Lung (tissue), 11 donors: ENCODE measurements at regions not wholly inside any gene's neighbourhood (a gene's known extent, or its start where the extent isn't known, plus 50 kb on each side); places are given as distances from the start of the nearest gene placed in this dataset.
A peak's percentile ranks its signal among the peaks of the same experiment; 100 is the strongest.

Source experiments
- ATAC-seq: fragments of 200-7000 bp; cut with Tn5 transposase; one replicate; pipeline ENCODE4 v1.9.1; 2020; ENCODE audit warnings: moderate number of reproducible peaks; ENCODE audit not compliant: insufficient read depth, low FRiP score
- DNase-seq, 3 donors: peaks; one replicate each; pipeline ENCODE4 v3.0.0-alpha.2; 2013 to 2017
- H3K27ac ChIP-seq, 2 donors: one replicate each; pipeline ENCODE4 v1.5.1; 2013; ENCODE audit warnings: mild to moderate bottlenecking in 2 of 2, moderate library complexity in 2 of 2, control low read depth in 1 of 2, inconsistent platforms in 1 of 2, low read depth in 1 of 2, low read length in 1 of 2
- H3K27me3 ChIP-seq, 3 donors: one replicate each; pipeline ENCODE4 v1.5.1; 2013; ENCODE audit warnings: low read length in 2 of 3; ENCODE audit not compliant: control insufficient read depth in 3 of 3, insufficient read depth in 3 of 3
- H3K36me3 ChIP-seq, 4 donors: one replicate each; pipeline ENCODE4 v1.5.1; 2013; ENCODE audit warnings: low read length in 4 of 4, mild to moderate bottlenecking in 1 of 4, moderate library complexity in 1 of 4; ENCODE audit not compliant: control insufficient read depth in 4 of 4, insufficient read depth in 4 of 4
- H3K4me1 ChIP-seq, 5 donors: one replicate each; pipeline ENCODE4 v1.5.1; 2013; ENCODE audit warnings: low read length in 5 of 5, mild to moderate bottlenecking in 2 of 5, moderate library complexity in 1 of 5; ENCODE audit not compliant: control insufficient read depth in 5 of 5, insufficient read depth in 5 of 5
- H3K4me3 ChIP-seq: one replicate; pipeline ENCODE4 v1.5.1; 2013; ENCODE audit warnings: mild to moderate bottlenecking, control low read depth, moderate library complexity
- H3K9ac ChIP-seq, 2 donors: one replicate each; pipeline ENCODE4 v1.5.1; 2013; ENCODE audit warnings: low read length in 2 of 2, control low read depth in 1 of 2; ENCODE audit not compliant: insufficient read depth in 1 of 2
- H3K9me3 ChIP-seq, 4 donors: one replicate each; pipeline ENCODE4 v1.5.1; 2013; ENCODE audit warnings: low read length in 3 of 4, mild to moderate bottlenecking in 1 of 4, moderate library complexity in 1 of 4; ENCODE audit not compliant: control insufficient read depth in 4 of 4, insufficient read depth in 3 of 4
- CTCF ChIP-seq: IDR thresholded peaks from 2 replicates; pipeline ENCODE4 v1.5.1; 2012; ENCODE audit warnings: mild to moderate bottlenecking; ENCODE audit errors: control extremely low read depth, extremely low read depth
- WGBS, 2 donors: extraction: QIAGEN DNeasy Blood & Tissue Kit; methylation state at CpG; one replicate each; pipeline ENCODE4 v1.1.7; 2013; 5-methylcytosine and 5-hydroxymethylcytosine counted together
- donor health status: control.
- donor health status: control.
- donor health status: Bipolar disorder and iron deficiency.
- donor health status: healthy.
- donor health status: DM: yes; HTN: yes; CAD: no.

DNA sequence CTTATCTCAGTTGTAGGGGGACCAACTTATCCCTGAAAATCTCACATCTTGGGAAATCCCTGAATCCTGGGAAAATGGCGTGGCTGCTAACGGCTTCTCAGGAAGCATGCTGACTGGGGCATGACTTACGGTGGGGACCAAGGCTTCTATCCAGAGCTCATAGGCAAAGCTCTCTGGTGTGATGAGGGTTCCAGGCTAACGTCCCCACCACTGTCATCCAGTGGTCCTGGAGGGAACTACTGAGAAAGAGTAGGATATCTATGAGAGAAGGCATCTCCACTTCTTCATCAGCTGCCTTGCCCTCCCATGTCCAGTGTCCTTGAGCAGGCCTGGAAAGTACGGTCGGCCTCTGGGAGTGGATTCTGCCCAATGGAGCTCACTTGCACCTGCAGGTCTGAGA lies 210.4 kb upstream of the B3GAT1 start:
- H3K36me3 ChIP-seq, result no peaks in the 10 kb centered on the region
- H3K9me3 ChIP-seq, result peaks cover 0 to 14% (median 0%) of the 10 kb centered on the region in 4 donors
- no peaks in the 10 kb centered on the region for H3K4me1 ChIP-seq
- 90 to 91% methylated on average over 6 of the region's 6 CpGs for WGBS, 2 donors
- ATAC-seq (no peak), DNase-seq (peak in 1 of 3 donors; percentile 2)
- no peak overlapping the region for H3K4me3 ChIP-seq
- no peaks in the 10 kb centered on the region for H3K27me3 ChIP-seq
- no peak overlapping the region for H3K27ac ChIP-seq
- H3K9ac ChIP-seq, result no peak overlapping the region
- TF ChIP-seq CTCF, result no peak

DNA sequence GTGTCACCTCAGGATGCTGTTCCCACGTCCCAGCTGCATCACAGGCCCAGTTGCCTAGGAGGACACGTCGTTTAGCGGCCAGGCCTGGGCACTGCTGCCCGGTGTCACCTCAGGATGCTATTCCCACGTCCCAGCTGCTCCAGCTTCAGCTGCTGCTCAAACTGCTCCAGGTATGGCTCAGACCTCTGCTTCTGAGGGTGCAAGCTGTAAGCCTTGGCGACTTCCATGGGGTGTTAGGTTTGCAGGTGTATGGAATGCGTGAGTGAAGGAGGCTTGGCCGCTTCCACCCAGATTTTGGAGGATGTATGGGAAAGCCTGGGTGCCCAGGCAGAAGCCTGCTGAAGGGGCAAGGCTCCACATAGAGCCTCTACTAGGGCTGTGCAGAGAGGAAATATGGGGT lies 205.3 kb upstream of the B3GAT1 start:
- no peak for DNase-seq
- peaks cover 0 to 8% (median 0%) of the 10 kb centered on the region in 4 donors for H3K9me3 ChIP-seq
- WGBS, 2 donors, result 90% methylated on average over 9 of the region's 9 CpGs
- no peaks in the 10 kb centered on the region for H3K4me1 ChIP-seq
- H3K9ac ChIP-seq, result no peak overlapping the region
- TF ChIP-seq CTCF, result no peak
- H3K27me3 ChIP-seq, result peaks cover 0 to 3% (median 0%) of the 10 kb centered on the region in 3 donors
- H3K4me3 ChIP-seq, result no peak overlapping the region
- ATAC-seq, result no peak
- no peak overlapping the region for H3K27ac ChIP-seq
- H3K36me3 ChIP-seq, result no peaks in the 10 kb centered on the region

GRCh38 chr11:134616038-134616437 lies 204.0 kb upstream of the B3GAT1 start:
- Histone ChIP-seq H3K9ac (no peak overlapping the region), H3K9me3 (peaks cover 0 to 3% (median 0%) of the 10 kb centered on the region in 4 donors), H3K27me3 (peaks cover 0 to 3% (median 0%) of the 10 kb centered on the region in 3 donors), H3K36me3 (no peaks in the 10 kb centered on the region), H3K4me3 (no peak overlapping the region), H3K4me1 (no peaks in the 10 kb centered on the region), H3K27ac (no peak overlapping the region)
- DNase-seq (peak in 1 of 3 donors; percentile 9), ATAC-seq (no peak)
- TF ChIP-seq CTCF, result no peak
- WGBS, 2 donors, result 81% methylated on average over 8 of the region's 8 CpGs

GRCh38 chr11:134615041-134615615 lies 203.1 kb upstream of the B3GAT1 start:
- peaks cover 0 to 3% (median 0%) of the 10 kb centered on the region in 4 donors for H3K9me3 ChIP-seq
- H3K27me3 ChIP-seq, result peaks cover 0 to 3% (median 0%) of the 10 kb centered on the region in 3 donors
- no peak for TF ChIP-seq CTCF
- no peak overlapping the region for H3K9ac ChIP-seq
- no peaks in the 10 kb centered on the region for H3K4me1 ChIP-seq
- peak in 1 of 3 donors; percentile 2 for DNase-seq
- no peak overlapping the region for H3K4me3 ChIP-seq
- no peaks in the 10 kb centered on the region for H3K36me3 ChIP-seq
- no peak overlapping the region for H3K27ac ChIP-seq
- ATAC-seq, result no peak
- 80 to 82% methylated on average over 5 of the region's 5 CpGs for WGBS, 2 donors
